B cell (primary cell): ENCODE measurements at regions not wholly inside any gene's neighbourhood (a gene's known extent, or its start where the extent isn't known, plus 50 kb on each side); places are given as distances from the start of the nearest gene placed in this dataset.

Experiments used
- ATAC-seq: fragments of 200-7000 bp; cut with Tn5 transposase; one replicate; pipeline ENCODE4 v1.10.0; 2021; ENCODE audit warnings: low read depth, mild to moderate bottlenecking, moderate number of reproducible peaks, moderate library complexity
- CTCF ChIA-PET: fragments of 350-600 bp; sonication (Branson Sonifier 250); formaldehyde crosslinking; loops from one replicate; lab custom pipeline; 2021; ENCODE audit warnings: antibody characterized with exemption, inconsistent platforms; lab: Charles Lee
- POLR2A ChIA-PET: fragments of 350-600 bp; sonication (Branson Sonifier 250); formaldehyde crosslinking; loops from one replicate; lab custom pipeline; 2021; ENCODE audit warnings: antibody characterized with exemption; lab: Charles Lee
- DNase-seq: peaks from one replicate; pipeline ENCODE4 v3.0.0; 2013
- H2AFZ ChIP-seq: 2 replicates; pipeline ENCODE4 v1.6.1; 2012; ENCODE audit warnings: mild to moderate bottlenecking, low read depth, low read length; ENCODE audit not compliant: insufficient read depth, poor library complexity, severe bottlenecking
- H3K27ac ChIP-seq, 2 donors: 1 replicate in 1 of 2; 2 replicates in 1 of 2; pipeline ENCODE4 v1.5.1; 2012 to 2013; ENCODE audit warnings: low read length in 2 of 2, mild to moderate bottlenecking in 2 of 2, moderate library complexity in 1 of 2
- H3K27me3 ChIP-seq, 4 experiments: fragments of 200-600 bp in 1 of 4; sonication (generic) in 1 of 4; replicated peaks in 1 of 4; 1 replicate in 2 of 4; 2 replicates in 2 of 4; pipeline versions ENCODE4 v1.6.1 to v1.7.0; 2013 to 2016; ENCODE audit warnings: low read length in 3 of 4, mild to moderate bottlenecking in 2 of 4, mixed read lengths in 1 of 4, moderate library complexity in 1 of 4; ENCODE audit not compliant: insufficient read depth in 4 of 4, control insufficient read depth in 3 of 4; ENCODE audit errors: control extremely low read depth in 1 of 4
- H3K36me3 ChIP-seq, 2 experiments: replicated peaks in 1 of 2; 1 replicate in 1 of 2; 2 replicates in 1 of 2; pipeline versions ENCODE4 v1.6.1 to v1.7.1; 2013; ENCODE audit warnings: low read length in 1 of 2; ENCODE audit not compliant: insufficient read depth in 2 of 2, control insufficient read depth in 1 of 2; ENCODE audit errors: control extremely low read depth in 1 of 2, extremely low read depth in 1 of 2
- H3K4me1 ChIP-seq, 2 donors: fragments of 200-600 bp in 1 of 2; sonication (generic) in 1 of 2; 1 replicate in 1 of 2; 2 replicates in 1 of 2; pipeline versions ENCODE4 v1.5.1 to v1.6.1; 2013 to 2017; ENCODE audit warnings: low read length in 2 of 2; ENCODE audit not compliant: control insufficient read depth in 2 of 2, insufficient read depth in 2 of 2
- H3K4me2 ChIP-seq: replicated peaks from 2 replicates; pipeline ENCODE3; 2012; ENCODE audit warnings: mild to moderate bottlenecking, low read depth, low read length; ENCODE audit not compliant: poor library complexity, severe bottlenecking
- H3K4me3 ChIP-seq, 5 experiments: fragments of 200-600 bp in 1 of 5; sonication (generic) in 1 of 5; 1 replicate in 3 of 5; 2 replicates in 2 of 5; pipeline versions ENCODE4 v1.5.1 to v1.7.0; 2011 to 2016; ENCODE audit warnings: low read length in 4 of 5, mild to moderate bottlenecking in 4 of 5, low read depth in 2 of 5, control low read depth in 1 of 5, moderate library complexity in 1 of 5; ENCODE audit not compliant: insufficient read depth in 1 of 5; ENCODE audit errors: control extremely low read depth in 1 of 5, extremely low read depth in 1 of 5
- H3K79me2 ChIP-seq: fragments of 200-600 bp; sonication (generic); one replicate; pipeline ENCODE4 v1.6.0; 2016; ENCODE audit warnings: low read length; ENCODE audit not compliant: control insufficient read depth, insufficient read depth
- H3K9ac ChIP-seq: fragments of 200-600 bp; sonication (generic); 2 replicates; pipeline ENCODE4 v1.6.1; 2017; ENCODE audit warnings: mild to moderate bottlenecking, low read length, moderate library complexity
- H3K9me3 ChIP-seq, 3 donors: one replicate each; pipeline versions ENCODE4 v1.6.1 to v1.7.1; 2013; ENCODE audit warnings: low read length in 2 of 3; ENCODE audit not compliant: control insufficient read depth in 2 of 3, insufficient read depth in 1 of 3; ENCODE audit errors: control extremely low read depth in 1 of 3
- H4K20me1 ChIP-seq: 2 replicates; pipeline ENCODE4 v1.6.0; 2012; ENCODE audit warnings: mild to moderate bottlenecking, low read length; ENCODE audit not compliant: insufficient read depth, control insufficient read depth, poor library complexity, severe bottlenecking
- H3K27ac Mint-ChIP-seq: one replicate; pipeline ENCODE4 v1.8.0; 2021; ENCODE audit warnings: mixed read lengths
- H3K27me3 Mint-ChIP-seq: one replicate; pipeline ENCODE4 v1.8.0; 2021; ENCODE audit warnings: mixed read lengths
- H3K4me1 Mint-ChIP-seq: one replicate; pipeline ENCODE4 v1.8.0; 2021; ENCODE audit warnings: mixed read lengths
- H3K4me3 Mint-ChIP-seq: one replicate; pipeline ENCODE4 v1.8.0; 2021; ENCODE audit warnings: mixed read lengths
- H3K9me3 Mint-ChIP-seq: one replicate; pipeline ENCODE4 v1.8.0; 2022; ENCODE audit warnings: mixed read lengths; ENCODE audit not compliant: insufficient read depth
- EZH2 ChIP-seq: IDR thresholded peaks from 2 replicates; pipeline ENCODE4 v1.6.1; 2012; ENCODE audit warnings: borderline replicate concordance, low read depth, mild to moderate bottlenecking, moderate library complexity, low read length; ENCODE audit not compliant: insufficient read depth, poor library complexity, severe bottlenecking
- WGBS: methylation state at CpG from one replicate; pipeline ENCODE4 v1.1.5; 2013; ENCODE audit warnings: missing lambda C conversion rate; ENCODE audit not compliant: insufficient coverage; 5-methylcytosine and 5-hydroxymethylcytosine counted together
- intact Hi-C: fragments of 100-400 bp; cut with micrococcal nuclease; formaldehyde crosslinking; loops from one replicate; pipeline ENCODE4 v1.10.0; 2022
- TF ChIP-seq, protein P1 (sequence below): fragments of 200-600 bp; IDR thresholded peaks from one replicate; pipeline ENCODE4 v1.8.0; 2022; ENCODE audit warnings: antibody characterized with exemption, mild to moderate bottlenecking

DNA sequence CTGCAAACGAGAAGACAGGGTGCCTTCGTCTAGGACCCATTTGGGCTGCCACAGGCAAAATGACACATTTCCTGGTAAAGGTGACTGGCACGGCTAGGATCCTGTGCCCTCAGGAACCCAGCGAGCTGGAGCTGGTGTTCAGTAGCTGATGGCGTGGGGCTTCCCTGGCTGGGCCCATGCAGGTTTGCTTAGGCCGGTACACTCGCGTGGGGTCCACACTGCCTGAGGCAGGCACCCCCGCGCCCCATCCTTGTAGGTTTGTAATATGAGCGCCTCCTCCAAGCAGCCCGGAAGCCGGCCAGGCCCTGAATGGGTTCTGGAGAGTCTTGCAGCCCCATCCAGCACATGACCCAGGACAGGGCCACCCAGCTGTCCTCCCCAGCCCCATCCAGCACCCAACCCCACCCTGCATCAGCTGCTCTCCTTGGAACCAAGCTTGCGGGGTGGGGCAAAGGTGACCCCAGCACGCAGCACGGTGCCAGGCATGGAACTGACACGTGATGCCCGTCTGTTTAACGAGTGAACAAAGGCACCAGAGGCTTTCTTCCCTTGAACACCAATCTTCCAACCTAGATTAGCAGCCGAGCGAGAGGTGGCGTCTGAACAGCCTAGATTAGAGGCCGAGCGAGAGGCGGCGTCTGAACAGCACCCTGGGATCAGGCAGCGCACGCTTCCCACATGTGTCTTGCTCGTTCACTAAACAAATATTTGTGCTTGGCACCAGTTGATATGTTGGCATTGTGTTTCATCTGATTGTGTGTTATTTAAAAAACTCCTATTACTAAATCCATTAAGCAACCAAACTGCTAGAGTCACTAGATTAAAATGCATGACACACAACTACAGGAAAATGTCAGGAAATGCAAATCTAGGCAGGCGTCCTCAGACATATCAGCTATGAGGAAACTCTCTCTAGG lies 112.1 kb downstream of the DLL1 start:
- ATAC-seq: no peak
- Histone ChIP-seq H3K79me2 (no peaks in the 10 kb centered on the region), H3K36me3 (no peaks in the 10 kb centered on the region), H3K27ac (no peak overlapping the region), H3K4me1 (no peaks in the 10 kb centered on the region), H4K20me1 (no peaks in the 10 kb centered on the region), H3K4me2 (no peak overlapping the region), H3K27me3 (no peaks in the 10 kb centered on the region), H3K9ac (no peak overlapping the region), H3K9me3 (peaks cover 0 to 23% (median 0%) of the 10 kb centered on the region in 3 donors), H3K4me3 (no peak overlapping the region), H2AFZ (no peak overlapping the region)
- no peak overlapping the region for H3K4me3 Mint-ChIP-seq
- POLR2A ChIA-PET: no interaction called here
- H3K27me3 Mint-ChIP-seq: no peaks in the 10 kb centered on the region
- no peaks in the 10 kb centered on the region for H3K4me1 Mint-ChIP-seq
- no peak overlapping the region for H3K27ac Mint-ChIP-seq
- TF ChIP-seq, protein P1, sequence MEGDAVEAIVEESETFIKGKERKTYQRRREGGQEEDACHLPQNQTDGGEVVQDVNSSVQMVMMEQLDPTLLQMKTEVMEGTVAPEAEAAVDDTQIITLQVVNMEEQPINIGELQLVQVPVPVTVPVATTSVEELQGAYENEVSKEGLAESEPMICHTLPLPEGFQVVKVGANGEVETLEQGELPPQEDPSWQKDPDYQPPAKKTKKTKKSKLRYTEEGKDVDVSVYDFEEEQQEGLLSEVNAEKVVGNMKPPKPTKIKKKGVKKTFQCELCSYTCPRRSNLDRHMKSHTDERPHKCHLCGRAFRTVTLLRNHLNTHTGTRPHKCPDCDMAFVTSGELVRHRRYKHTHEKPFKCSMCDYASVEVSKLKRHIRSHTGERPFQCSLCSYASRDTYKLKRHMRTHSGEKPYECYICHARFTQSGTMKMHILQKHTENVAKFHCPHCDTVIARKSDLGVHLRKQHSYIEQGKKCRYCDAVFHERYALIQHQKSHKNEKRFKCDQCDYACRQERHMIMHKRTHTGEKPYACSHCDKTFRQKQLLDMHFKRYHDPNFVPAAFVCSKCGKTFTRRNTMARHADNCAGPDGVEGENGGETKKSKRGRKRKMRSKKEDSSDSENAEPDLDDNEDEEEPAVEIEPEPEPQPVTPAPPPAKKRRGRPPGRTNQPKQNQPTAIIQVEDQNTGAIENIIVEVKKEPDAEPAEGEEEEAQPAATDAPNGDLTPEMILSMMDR: no peak
- TF ChIP-seq EZH2: no peak
- CTCF ChIA-PET: no interaction called here
- WGBS: 94% methylated on average over 24 of the region's 30 CpGs
- no peak for DNase-seq
- intact Hi-C loops: no loop called here
- peaks cover 4% of the 10 kb centered on the region for H3K9me3 Mint-ChIP-seq

DNA sequence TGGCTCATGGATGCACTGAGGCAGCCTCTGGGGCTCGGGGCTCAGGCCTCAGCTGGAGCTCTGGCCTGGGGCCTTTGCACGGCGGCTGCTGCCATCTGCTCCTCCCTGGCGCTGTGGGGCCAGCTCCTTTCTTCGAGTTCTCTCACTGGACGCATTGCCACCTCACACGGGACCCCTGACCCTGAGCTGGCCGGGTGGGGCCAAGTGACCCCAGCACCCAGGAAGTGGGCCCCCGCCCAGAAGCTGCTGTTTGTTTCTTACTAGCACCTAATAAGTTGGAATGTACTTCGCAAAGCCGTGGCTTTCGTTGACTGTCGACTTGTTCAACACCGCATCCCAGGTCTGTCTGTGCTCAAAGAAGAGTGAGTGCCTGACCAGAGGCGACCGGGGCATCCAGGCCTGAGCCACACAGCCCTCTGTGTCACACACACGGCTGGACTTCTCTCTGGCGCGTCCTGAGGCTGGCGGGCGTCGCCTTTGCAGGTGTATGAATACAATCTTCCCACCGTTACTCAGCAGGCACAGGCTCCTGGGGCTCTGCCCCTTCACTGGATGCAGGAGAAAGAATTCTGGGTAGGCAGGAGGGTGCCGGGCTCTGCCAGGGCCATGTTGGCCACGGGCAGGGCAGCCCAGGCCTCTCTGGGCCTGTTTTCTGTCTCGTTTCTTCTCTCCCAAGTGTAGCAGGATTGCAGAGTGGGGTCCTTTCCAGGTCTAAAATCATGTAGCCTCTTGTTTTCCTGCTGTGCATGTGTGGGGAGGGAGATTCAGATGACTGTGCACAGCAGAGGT lies 112.9 kb downstream of the DLL1 start:
- DNase-seq (no peak), ATAC-seq (no peak)
- ChIA-PET CTCF (no interaction called here), POLR2A (no interaction called here)
- Histone ChIP-seq H3K4me2 (no peak overlapping the region), H3K79me2 (no peaks in the 10 kb centered on the region), H4K20me1 (no peaks in the 10 kb centered on the region), H3K9ac (no peak overlapping the region), H3K4me3 (no peak overlapping the region), H3K36me3 (no peaks in the 10 kb centered on the region), H3K27me3 (no peaks in the 10 kb centered on the region), H3K4me1 (no peaks in the 10 kb centered on the region), H3K27ac (no peak overlapping the region), H2AFZ (no peak overlapping the region), H3K9me3 (peaks cover 0 to 26% (median 0%) of the 10 kb centered on the region in 3 donors)
- 91% methylated on average over 23 of the region's 26 CpGs for WGBS
- Mint-ChIP-seq H3K9me3 (no peaks in the 10 kb centered on the region), H3K27ac (no peak overlapping the region), H3K4me3 (no peak overlapping the region), H3K4me1 (no peaks in the 10 kb centered on the region), H3K27me3 (no peaks in the 10 kb centered on the region)
- TF ChIP-seq, protein P1: no peak
- TF ChIP-seq EZH2: no peak
- intact Hi-C loops: no loop called here
